Effector CD4-positive, alpha-beta T cell (primary cell): ENCODE measurements at regions not wholly inside any gene's neighbourhood (a gene's known extent, or its start where the extent isn't known, plus 50 kb on each side); places are given as distances from the start of the nearest gene placed in this dataset.
"Not testable (repeated sequence)": the region's sequence is repeated elsewhere in the genome, so short reads cannot be mapped to it uniquely, and the experiment has no call there.

Experiments
- DNase-seq: peaks from one replicate; pipeline ENCODE4 v3.0.0-alpha.2; 2020

- DNase-seq = no peak
These were observed 666.7 kb upstream of the RAG2 start for GRCh38 chr11:37264783-37265182.

- DNase-seq = no peak
These were observed 666.0 kb upstream of the RAG2 start for GRCh38 chr11:37264060-37264459.

GRCh38 chr11:37263467-37263866 is 665.4 kb upstream of the RAG2 start:
- DNase-seq = not testable (repeated sequence)

GRCh38 chr11:37259734-37260133 is 661.7 kb upstream of the RAG2 start:
- no peak for DNase-seq

GRCh38 chr11:37248145-37248544 is 650.1 kb upstream of the RAG2 start:
- no peak for DNase-seq

- not testable (repeated sequence) for DNase-seq
These were observed 648.1 kb upstream of the RAG2 start for GRCh38 chr11:37246092-37246491.

- no peak for DNase-seq
These were observed 632.8 kb upstream of the RAG2 start for GRCh38 chr11:37230865-37231264.

- no peak for DNase-seq
These were observed 625.9 kb upstream of the RAG2 start for GRCh38 chr11:37223962-37224361.

GRCh38 chr11:37203006-37203405 is 605.0 kb upstream of the RAG2 start:
- DNase-seq = no peak

- DNase-seq = no peak
These were observed 601.0 kb upstream of the RAG2 start for GRCh38 chr11:37199082-37199481.

GRCh38 chr11:37184326-37184725 is 586.3 kb upstream of the RAG2 start:
- DNase-seq = no peak

- DNase-seq = no peak
These were observed 584.0 kb upstream of the RAG2 start for GRCh38 chr11:37182031-37182430.

- no peak for DNase-seq
These were observed 579.7 kb upstream of the RAG2 start for GRCh38 chr11:37177721-37178120.

GRCh38 chr11:37171451-37171850 is 573.4 kb upstream of the RAG2 start:
- DNase-seq = no peak

- no peak for DNase-seq
These were observed 572.3 kb upstream of the RAG2 start for GRCh38 chr11:37170311-37170710.

GRCh38 chr11:37145434-37145833 is 547.4 kb upstream of the RAG2 start:
- not testable (repeated sequence) for DNase-seq

- DNase-seq = no peak
These were observed 544.6 kb upstream of the RAG2 start for GRCh38 chr11:37142591-37142990.

- no peak for DNase-seq
These were observed 543.7 kb upstream of the RAG2 start for GRCh38 chr11:37141707-37142106.

- not testable (repeated sequence) for DNase-seq
These were observed 537.6 kb upstream of the RAG2 start for GRCh38 chr11:37135606-37136005.

- no peak for DNase-seq
These were observed 536.6 kb upstream of the RAG2 start for GRCh38 chr11:37134637-37135036.

- no peak for DNase-seq
These were observed 526.3 kb upstream of the RAG2 start for GRCh38 chr11:37124384-37124783.

- DNase-seq = no peak
These were observed 517.9 kb upstream of the RAG2 start for GRCh38 chr11:37115963-37116362.

GRCh38 chr11:37110385-37110784 is 512.3 kb upstream of the RAG2 start:
- no peak for DNase-seq

- DNase-seq = no peak
These were observed 511.2 kb upstream of the RAG2 start for GRCh38 chr11:37109286-37109585.

- no peak for DNase-seq
These were observed 510.6 kb upstream of the RAG2 start for GRCh38 chr11:37108436-37109285.
